RWPE1 (cell line): ENCODE measurements at regions not wholly inside any gene's neighbourhood (a gene's known extent, or its start where the extent isn't known, plus 50 kb on each side); places are given as distances from the start of the nearest gene placed in this dataset.
"Not testable (repeated sequence)": the region's sequence is repeated elsewhere in the genome, so short reads cannot be mapped to it uniquely, and the experiment has no call there.

Experiments
- CTCF ChIA-PET: fragments of 350-600 bp; sonication (Branson Sonifier 250); formaldehyde crosslinking; extraction: SDS; loops from one replicate; lab custom pipeline; 2021; lab: Yijun Ruan, JAX
- POLR2A ChIA-PET: fragments of 400-600 bp; formaldehyde crosslinking; extraction: SDS; loops from one replicate; lab custom pipeline; 2020; ENCODE audit warnings: antibody characterized with exemption; ENCODE audit not compliant: low non-redundant PET; lab: Yijun Ruan, JAX
- DNase-seq: peaks from one replicate; pipeline ENCODE4 v3.0.0; 2012; ENCODE audit warnings: low spot score
- H3K27ac ChIP-seq: fragments of 450-650 bp; 2 replicates; pipeline ENCODE4 v1.5.1; 2017
- CTCF ChIP-seq: fragments of 450-650 bp; conservative IDR thresholded peaks from 2 replicates; pipeline ENCODE4 v1.5.1; 2017; ENCODE audit warnings: low read depth, mild to moderate bottlenecking

GRCh38 chr13:50617134-50617721, 226.3 kb downstream of the DLEU7 start:
- TF ChIP-seq CTCF, result no peak
- CTCF ChIA-PET, result interaction anchor here (1.0 kb wide), 1 partner anchor 295 kb away, joined by 3 read pairs; no protein-coding TSS in a partner anchor
- POLR2A ChIA-PET, result no interaction called here
- H3K27ac ChIP-seq, result peak overlapping the region; percentile 83
- peak; percentile 68 for DNase-seq

GRCh38 chr13:50618206-50618605, 225.3 kb downstream of the DLEU7 start:
- DNase-seq, result no peak
- TF ChIP-seq CTCF, result no peak
- ChIA-PET POLR2A (no interaction called here), CTCF (interaction anchor here (0.6 to 1.0 kb wide), 2 partner anchors 42 to 294 kb away, joined by 3 to 7 read pairs; no protein-coding TSS in a partner anchor)
- H3K27ac ChIP-seq, result no peak overlapping the region

- H3K27ac ChIP-seq, result no peak overlapping the region
- no peak for DNase-seq
- ChIA-PET POLR2A (no interaction called here), CTCF (interaction anchor here (0.5 kb wide), 1 partner anchor 368 kb away, joined by 3 read pairs; no protein-coding TSS in a partner anchor)
- no peak for TF ChIP-seq CTCF
These were observed 217.4 kb downstream of the DLEU7 start for GRCh38 chr13:50626101-50626547.

GRCh38 chr13:50627111-50627510, 216.4 kb downstream of the DLEU7 start:
- ChIA-PET CTCF (interaction anchor here (1.2 kb wide), 1 partner anchor 9 kb away, joined by 5 read pairs; no protein-coding TSS in a partner anchor), POLR2A (no interaction called here)
- H3K27ac ChIP-seq, result no peak overlapping the region
- TF ChIP-seq CTCF, result no peak
- no peak for DNase-seq

- DNase-seq, CTCF ChIA-PET, H3K27ac ChIP-seq, POLR2A ChIA-PET: not testable (repeated sequence)
These were observed 215.0 kb downstream of the DLEU7 start for GRCh38 chr13:50628512-50628911.

- TF ChIP-seq CTCF, result no peak
- ChIA-PET POLR2A (no interaction called here), CTCF (no interaction called here)
- DNase-seq, result no peak
- H3K27ac ChIP-seq, result no peak overlapping the region
These were observed 214.0 kb downstream of the DLEU7 start for GRCh38 chr13:50629497-50629896.

GRCh38 chr13:50629966-50630365, 213.5 kb downstream of the DLEU7 start:
- ChIA-PET CTCF (no interaction called here), POLR2A (no interaction called here)
- no peak for TF ChIP-seq CTCF
- DNase-seq, result no peak
- H3K27ac ChIP-seq, result no peak overlapping the region
